ENCODE measurements at regions not wholly inside any gene's neighbourhood (a gene's known extent, or its start where the extent isn't known, plus 50 kb on each side); places are given as distances from the start of the nearest gene placed in this dataset.
A peak's percentile ranks its signal among the peaks of the same experiment; 100 is the strongest.

DNA sequence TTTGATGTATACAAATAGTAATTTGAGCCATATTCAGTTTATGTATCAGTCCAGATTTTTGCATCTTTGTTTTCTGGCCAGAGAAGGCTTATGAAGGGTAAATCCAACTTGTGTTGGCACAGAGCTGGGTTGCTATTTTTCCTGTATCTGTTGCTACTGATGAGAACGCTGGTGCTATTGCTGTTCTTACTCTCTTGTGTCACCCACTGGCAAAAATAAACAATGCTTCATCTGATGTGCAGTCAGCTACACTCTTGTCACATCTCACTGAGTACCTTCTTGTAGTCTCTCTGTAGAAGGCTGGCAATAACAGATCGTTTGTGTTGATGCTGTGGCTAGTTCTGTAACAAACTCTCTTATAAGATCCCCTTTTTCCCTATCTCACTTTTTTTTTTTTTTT lies 323.4 kb downstream of the CDH19 start:
- no peak overlapping the region for H3K27ac ChIP-seq (ENCODE audit: low read depth, low read length)
- H2AFZ ChIP-seq (ENCODE audit: low read length) = 0 out of 2 replicates have a peak overlapping the region, but pooled peaks have one; percentile 45
- H3K56ac ChIP-seq (replicated peaks; ENCODE audit: insufficient read length, low read depth, low read length) = no peak overlapping the region
- no peak overlapping the region for H3K23ac ChIP-seq (ENCODE audit: insufficient read length)
- 94% methylated on average over 2 of the region's 2 CpGs; no CpG with 5 or more reads in 1 of the 2 experiments for WGBS, 2 experiments (ENCODE audit: extremely low coverage in 1 of 2, insufficient coverage in 1 of 2, insufficient read length in 1 of 2, insufficient replicate concordance in 2 of 2, low coverage in 1 of 2, low lambda C conversion rate in 2 of 2, missing lambda C conversion rate in 1 of 2)
- H3K9me3 ChIP-seq (ENCODE audit: insufficient read depth in 2 of 2, low read depth in 1 of 2, low read length in 1 of 2) = 0 out of 4 replicates have a peak, but pooled peaks cover 2 to 3% of the 10 kb centered on the region in 2 experiments
- H3K79me1 ChIP-seq (ENCODE audit: low read depth, low read length) = no peaks in the 10 kb centered on the region
- H3K4ac ChIP-seq (replicated peaks; ENCODE audit: insufficient read length, low read depth, low read length) = no peak overlapping the region
- no peak overlapping the region for H2BK5ac ChIP-seq (ENCODE audit: low read depth, low read length)
- ChIA-PET POLR2A (ENCODE audit: partially characterized antibody) (no interaction called here), CTCF (ENCODE audit: partially characterized antibody) (interaction anchor here (1.0 kb wide), 2 partner anchors 297 to 461 kb away, joined by 4 read pairs; no protein-coding TSS in a partner anchor)
- H3K18ac ChIP-seq (ENCODE audit: extremely low read depth, low read length) = no peak overlapping the region
- no peaks in the 10 kb centered on the region for H3K23me2 ChIP-seq (ENCODE audit: low read depth, low read length)
- H2AK5ac ChIP-seq (ENCODE audit: low read depth, low read length) = no peak overlapping the region
- no peaks in the 10 kb centered on the region for H3K79me2 ChIP-seq (ENCODE audit: control insufficient read depth in 1 of 2, insufficient read depth in 2 of 2, low read length in 2 of 2)
- no peak overlapping the region for H4K91ac ChIP-seq (replicated peaks; ENCODE audit: insufficient read length, low read length)
- H3K4me1 ChIP-seq (replicated peaks in 1 of 4; ENCODE audit: control insufficient read depth in 3 of 4, insufficient read depth in 4 of 4, low read length in 3 of 4) = no peaks in the 10 kb centered on the region
- no peak overlapping the region for H3K4me3 ChIP-seq (ENCODE audit: extremely low read depth in 1 of 4, insufficient read depth in 2 of 4, low read depth in 3 of 4, low read length in 4 of 4)
- H3K9ac ChIP-seq (replicated peaks in 1 of 4; ENCODE audit: extremely low read depth in 1 of 4, low read depth in 3 of 4, low read length in 3 of 4) = no peak overlapping the region
- no peak overlapping the region for H3K4me2 ChIP-seq (ENCODE audit: insufficient read depth in 1 of 2, low read depth in 2 of 2, low read length in 2 of 2)
- DNase-seq (ENCODE audit: low read depth in 1 of 2, low spot score in 2 of 2) = no peak
- H2BK120ac ChIP-seq (replicated peaks; ENCODE audit: low read depth, low read length) = no peak overlapping the region
- TF ChIP-seq POLR2A (IDR thresholded peaks at IDR 0.05; ENCODE audit: control extremely low read depth in 1 of 2, low read depth in 2 of 2, low read length in 2 of 2) (no peak), TBP (IDR thresholded peaks at IDR 0.05; ENCODE audit: low read depth, low read length) (no peak), KDM1A (IDR thresholded peaks at IDR 0.05; ENCODE audit: borderline replicate concordance, low read length) (no peak)
- H2BK12ac ChIP-seq (ENCODE audit: low read depth, low read length) = no peak overlapping the region
- no peak for FAIRE-seq
- H3K27me3 ChIP-seq (replicated peaks in 1 of 4; ENCODE audit: control insufficient read depth in 3 of 4, extremely low read depth in 1 of 4, insufficient read depth in 3 of 4, low read length in 3 of 4) = no peaks in the 10 kb centered on the region
- no peak overlapping the region for H3K14ac ChIP-seq (ENCODE audit: insufficient read length)
- H3K36me3 ChIP-seq (ENCODE audit: control insufficient read depth in 2 of 4, insufficient read depth in 4 of 4, low read length in 3 of 4) = no peaks in the 10 kb centered on the region; a peak in 1 of 8 replicates
- no peaks in the 10 kb centered on the region for H4K20me1 ChIP-seq (replicated peaks in 1 of 2; ENCODE audit: control insufficient read depth in 1 of 2, insufficient read depth in 2 of 2, low read length in 2 of 2)
- no peak overlapping the region; the same call in 1 of the 2 replicates for H2BK15ac ChIP-seq (ENCODE audit: low read length)
- no peak overlapping the region for H4K8ac ChIP-seq (ENCODE audit: extremely low read depth, insufficient read depth, low read length)
- no peak overlapping the region for H4K5ac ChIP-seq (ENCODE audit: insufficient read length, low read depth, low read length)
- H2BK20ac ChIP-seq (ENCODE audit: low read length) = no peak overlapping the region
